ENCODE measurements at regions not wholly inside any gene's neighbourhood (a gene's known extent, or its start where the extent isn't known, plus 50 kb on each side); places are given as distances from the start of the nearest gene placed in this dataset.
A peak's percentile ranks its signal among the peaks of the same experiment; 100 is the strongest.

DNA sequence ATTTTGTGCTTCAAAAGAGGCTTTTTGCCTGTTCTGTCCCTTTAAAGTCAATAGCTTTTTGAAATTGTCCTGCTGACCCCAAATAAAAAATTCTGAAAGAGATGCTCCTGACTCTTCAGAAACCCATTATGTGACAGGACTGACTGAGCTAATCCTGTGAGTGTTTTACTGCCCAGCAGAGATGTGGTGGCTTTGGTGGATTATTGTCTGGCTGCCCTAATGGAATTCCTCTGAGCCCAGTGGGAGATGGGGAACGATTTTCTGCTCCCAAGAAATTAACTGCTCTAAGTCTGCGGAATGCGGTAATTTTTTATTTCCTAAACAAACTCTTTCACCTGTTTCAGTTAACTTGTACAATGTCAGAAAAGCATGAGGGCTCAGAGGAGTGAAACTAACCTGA lies 258.2 kb downstream of the IKZF2 start:
- H2AFZ ChIP-seq (ENCODE audit: low read length) = no peak overlapping the region
- H3K79me2 ChIP-seq (ENCODE audit: insufficient read depth, low read length) = no peaks in the 10 kb centered on the region
- no peaks in the 10 kb centered on the region for H3F3A ChIP-seq (ENCODE audit: insufficient read depth, low read length)
- H3K9ac ChIP-seq (ENCODE audit: low read length) = no peak overlapping the region
- H3K27me3 ChIP-seq (ENCODE audit: insufficient read depth, low read length) = no peaks in the 10 kb centered on the region
- TF ChIP-seq, protein P1, sequence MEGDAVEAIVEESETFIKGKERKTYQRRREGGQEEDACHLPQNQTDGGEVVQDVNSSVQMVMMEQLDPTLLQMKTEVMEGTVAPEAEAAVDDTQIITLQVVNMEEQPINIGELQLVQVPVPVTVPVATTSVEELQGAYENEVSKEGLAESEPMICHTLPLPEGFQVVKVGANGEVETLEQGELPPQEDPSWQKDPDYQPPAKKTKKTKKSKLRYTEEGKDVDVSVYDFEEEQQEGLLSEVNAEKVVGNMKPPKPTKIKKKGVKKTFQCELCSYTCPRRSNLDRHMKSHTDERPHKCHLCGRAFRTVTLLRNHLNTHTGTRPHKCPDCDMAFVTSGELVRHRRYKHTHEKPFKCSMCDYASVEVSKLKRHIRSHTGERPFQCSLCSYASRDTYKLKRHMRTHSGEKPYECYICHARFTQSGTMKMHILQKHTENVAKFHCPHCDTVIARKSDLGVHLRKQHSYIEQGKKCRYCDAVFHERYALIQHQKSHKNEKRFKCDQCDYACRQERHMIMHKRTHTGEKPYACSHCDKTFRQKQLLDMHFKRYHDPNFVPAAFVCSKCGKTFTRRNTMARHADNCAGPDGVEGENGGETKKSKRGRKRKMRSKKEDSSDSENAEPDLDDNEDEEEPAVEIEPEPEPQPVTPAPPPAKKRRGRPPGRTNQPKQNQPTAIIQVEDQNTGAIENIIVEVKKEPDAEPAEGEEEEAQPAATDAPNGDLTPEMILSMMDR (IDR thresholded peaks at IDR 0.05; ENCODE audit: low read length) = no peak
- no peak for TF ChIP-seq EZH2 (IDR thresholded peaks at IDR 0.05; ENCODE audit: borderline replicate concordance, low read length)
- no peaks in the 10 kb centered on the region for H3K36me3 ChIP-seq (ENCODE audit: insufficient read depth, low read length)
- H3K4me3 ChIP-seq (ENCODE audit: low read depth, low read length, poor library complexity, severe bottlenecking) = no peak overlapping the region
- H3K27ac ChIP-seq (ENCODE audit: low read depth, low read length, poor library complexity, severe bottlenecking) = no peak overlapping the region
- no peak overlapping the region for H3K4me2 ChIP-seq (ENCODE audit: low read length)
- H3K4me1 ChIP-seq (ENCODE audit: insufficient read depth, low read length, severe bottlenecking) = peaks cover 8% of the 10 kb centered on the region
- no peaks in the 10 kb centered on the region for H3K9me2 ChIP-seq (ENCODE audit: low read depth, low read length)
- no peaks in the 10 kb centered on the region for H3K9me3 ChIP-seq (ENCODE audit: low read length)
- H4K20me1 ChIP-seq (ENCODE audit: insufficient read depth, low read length) = no peaks in the 10 kb centered on the region

GRCh38 chr2:212892193-212892592 lies 259.2 kb downstream of the IKZF2 start:
- Histone ChIP-seq H3K79me2 (ENCODE audit: insufficient read depth, low read length) (no peaks in the 10 kb centered on the region), H3K36me3 (ENCODE audit: insufficient read depth, low read length) (no peaks in the 10 kb centered on the region), H3K4me3 (ENCODE audit: low read depth, low read length, poor library complexity, severe bottlenecking) (no peak overlapping the region), H2AFZ (ENCODE audit: low read length) (no peak overlapping the region), H3F3A (ENCODE audit: insufficient read depth, low read length) (no peaks in the 10 kb centered on the region), H4K20me1 (ENCODE audit: insufficient read depth, low read length) (no peaks in the 10 kb centered on the region), H3K4me1 (ENCODE audit: insufficient read depth, low read length, severe bottlenecking) (peaks cover 8% of the 10 kb centered on the region), H3K27me3 (ENCODE audit: insufficient read depth, low read length) (no peaks in the 10 kb centered on the region), H3K27ac (ENCODE audit: low read depth, low read length, poor library complexity, severe bottlenecking) (no peak overlapping the region), H3K9me3 (ENCODE audit: low read length) (no peaks in the 10 kb centered on the region), H3K4me2 (ENCODE audit: low read length) (no peak overlapping the region; the same call in 1 of the 2 replicates), H3K9me2 (ENCODE audit: low read depth, low read length) (no peaks in the 10 kb centered on the region), H3K9ac (ENCODE audit: low read length) (no peak overlapping the region)
- no peak for TF ChIP-seq EZH2 (IDR thresholded peaks at IDR 0.05; ENCODE audit: borderline replicate concordance, low read length)
- TF ChIP-seq, protein P1 (IDR thresholded peaks at IDR 0.05; ENCODE audit: low read length) = peak; percentile 60

DNA sequence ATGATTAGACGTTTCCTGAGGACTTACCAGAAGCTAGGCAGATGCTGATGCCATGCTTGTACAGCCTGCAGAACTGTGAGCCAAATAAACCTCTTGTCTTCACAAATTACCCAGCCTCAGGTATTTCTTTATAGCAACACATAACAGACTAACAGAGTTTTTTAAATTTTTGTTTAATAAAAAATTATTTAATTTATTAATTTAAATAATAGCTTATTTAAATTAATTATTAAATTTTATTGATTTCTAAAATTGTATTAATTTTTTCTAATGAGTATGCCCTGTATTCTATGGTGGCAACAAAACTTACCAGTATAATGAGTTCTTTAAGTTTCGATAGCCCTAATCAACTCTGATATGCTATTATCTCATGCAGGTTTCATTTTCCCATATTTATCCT lies 259.8 kb downstream of the IKZF2 start:
- Histone ChIP-seq H2AFZ (ENCODE audit: low read length) (no peak overlapping the region), H3K4me2 (ENCODE audit: low read length) (no peak overlapping the region), H3K9me2 (ENCODE audit: low read depth, low read length) (no peaks in the 10 kb centered on the region), H3K79me2 (ENCODE audit: insufficient read depth, low read length) (no peaks in the 10 kb centered on the region), H4K20me1 (ENCODE audit: insufficient read depth, low read length) (no peaks in the 10 kb centered on the region), H3F3A (ENCODE audit: insufficient read depth, low read length) (no peaks in the 10 kb centered on the region), H3K36me3 (ENCODE audit: insufficient read depth, low read length) (no peaks in the 10 kb centered on the region), H3K27ac (ENCODE audit: low read depth, low read length, poor library complexity, severe bottlenecking) (no peak overlapping the region), H3K4me3 (ENCODE audit: low read depth, low read length, poor library complexity, severe bottlenecking) (no peak overlapping the region), H3K27me3 (ENCODE audit: insufficient read depth, low read length) (no peaks in the 10 kb centered on the region), H3K9ac (ENCODE audit: low read length) (no peak overlapping the region), H3K4me1 (ENCODE audit: insufficient read depth, low read length, severe bottlenecking) (peaks cover 8% of the 10 kb centered on the region), H3K9me3 (ENCODE audit: low read length) (no peaks in the 10 kb centered on the region)
- TF ChIP-seq EZH2 (IDR thresholded peaks at IDR 0.05; ENCODE audit: borderline replicate concordance, low read length) = no peak
- TF ChIP-seq, protein P1 (IDR thresholded peaks at IDR 0.05; ENCODE audit: low read length) = no peak
